Activated CD8-positive, alpha-beta memory T cell treated with anti-CD3 and anti-CD28 coated beads, Interleukin-2, amount 50 U/mL, for 48 hours (primary cell): ENCODE measurements at regions not wholly inside any gene's neighbourhood (a gene's known extent, or its start where the extent isn't known, plus 50 kb on each side); places are given as distances from the start of the nearest gene placed in this dataset.
"Not testable (repeated sequence)": the region's sequence is repeated elsewhere in the genome, so short reads cannot be mapped to it uniquely, and the experiment has no call there.

Source experiments
- DNase-seq: peaks from one replicate; pipeline ENCODE4 v3.0.0-alpha.2; 2020

GRCh38 chr18:49692906-49693716 is 120.2 kb downstream of the ACAA2 start:
- DNase-seq, result no peak

DNA sequence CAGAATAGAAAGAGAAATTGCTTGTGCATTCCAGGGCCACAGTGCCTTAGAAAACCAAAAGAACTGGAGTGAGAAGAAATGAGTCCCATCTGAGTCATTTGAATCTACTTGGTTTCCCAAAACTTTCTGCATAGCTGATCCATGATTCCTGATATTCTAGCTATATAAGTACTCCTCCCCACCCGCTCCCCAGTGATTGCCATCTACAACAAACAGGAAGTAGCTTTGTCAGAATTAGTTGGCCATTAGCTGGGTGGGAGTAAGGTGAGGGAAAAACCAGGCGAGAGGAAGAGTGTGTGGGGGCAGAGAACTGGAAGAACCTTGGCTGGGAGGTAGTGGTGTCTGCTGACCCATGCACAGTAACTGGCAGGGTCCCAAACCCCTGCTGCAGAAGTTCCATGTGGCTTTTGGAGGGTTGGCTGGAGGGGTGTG is 122.1 kb downstream of the ACAA2 start:
- no peak for DNase-seq

GRCh38 chr18:49690312-49690711 is 123.0 kb downstream of the ACAA2 start:
- DNase-seq, result no peak

GRCh38 chr18:49685231-49685942 is 123.5 kb downstream of the LIPG start:
- DNase-seq, result no peak

GRCh38 chr18:49682803-49683190 is 120.9 kb downstream of the LIPG start:
- DNase-seq, result not testable (repeated sequence)

- no peak for DNase-seq
These were observed 120.4 kb downstream of the LIPG start for GRCh38 chr18:49682173-49682802.

DNA sequence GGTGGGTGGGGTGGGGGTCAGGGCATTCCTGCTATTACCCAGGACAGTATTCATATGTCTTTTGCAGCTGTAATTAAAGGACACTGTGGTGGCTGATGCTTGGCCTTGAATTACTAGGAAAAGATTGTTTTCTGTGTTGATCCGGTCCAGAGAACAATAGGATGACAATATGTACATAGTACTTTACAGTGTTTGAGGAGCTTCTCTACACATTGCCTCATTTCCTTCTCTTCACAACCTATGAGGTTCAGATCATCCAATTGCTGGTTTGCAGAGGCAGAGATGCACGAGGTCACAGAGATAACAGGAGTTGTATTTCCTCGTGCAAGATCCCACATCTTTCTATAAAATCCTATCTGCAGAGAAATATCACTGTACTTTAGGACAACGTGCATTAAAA is 119.5 kb downstream of the LIPG start:
- no peak for DNase-seq

DNA sequence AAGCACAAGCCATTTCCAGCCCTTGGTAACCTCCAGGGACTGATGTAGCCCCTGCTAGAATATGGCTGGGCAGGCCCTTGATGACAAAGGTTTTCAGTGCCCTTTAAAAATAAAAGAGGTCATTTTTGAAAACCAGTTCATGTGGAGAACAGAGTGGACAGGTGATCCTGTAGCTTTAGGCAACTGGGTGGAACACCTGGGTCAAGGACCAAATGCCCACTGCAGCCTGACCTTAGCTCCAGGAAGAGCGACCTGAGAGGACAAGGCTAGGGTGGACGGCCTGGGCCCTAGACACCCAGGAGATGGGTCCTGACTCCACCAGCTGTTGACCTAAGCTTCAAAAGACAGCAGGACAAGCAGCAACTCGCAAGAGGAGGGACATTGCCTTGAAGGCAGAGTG is 116.6 kb downstream of the LIPG start:
- DNase-seq, result no peak

GRCh38 chr18:49677762-49678413 is 116.0 kb downstream of the LIPG start:
- DNase-seq, result no peak

DNA sequence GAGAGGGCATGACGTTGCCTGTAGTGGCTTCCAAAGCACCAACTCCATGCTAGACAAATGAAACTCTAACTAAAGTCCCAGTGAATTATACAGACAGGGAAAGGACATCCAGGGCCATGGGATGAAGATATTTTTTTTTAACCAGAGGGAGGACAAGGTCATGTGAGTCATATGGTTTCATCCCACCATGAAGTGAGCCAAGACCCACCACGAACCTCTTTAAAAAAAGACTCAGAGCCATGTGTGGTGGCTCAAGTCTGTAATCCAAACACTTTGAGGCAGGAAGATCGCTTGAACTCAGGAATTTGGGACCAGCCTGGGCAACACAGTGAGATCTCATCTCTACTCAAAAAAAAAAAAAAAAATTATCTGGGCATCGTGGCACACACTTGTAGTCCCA is 115.2 kb downstream of the LIPG start:
- DNase-seq, result no peak

DNA sequence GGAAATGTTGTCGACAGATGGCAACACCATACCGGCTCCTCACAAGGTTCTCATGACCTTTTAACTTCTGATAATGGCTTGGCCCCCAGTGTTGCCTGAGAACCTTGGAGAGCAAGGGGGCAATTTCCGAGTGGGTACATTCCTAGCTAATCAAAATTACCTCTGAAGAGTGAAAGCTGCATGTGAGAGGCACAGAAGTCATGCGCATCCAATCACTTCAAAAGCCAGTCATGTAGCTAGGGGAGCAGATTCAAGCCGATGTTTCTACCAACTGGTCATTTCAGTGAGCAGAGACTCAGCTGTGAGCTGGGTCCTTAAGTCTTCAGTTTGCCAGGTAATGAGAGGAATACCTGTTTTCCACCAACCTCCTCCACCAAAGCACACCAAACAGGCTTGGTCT is 111.4 kb downstream of the LIPG start:
- DNase-seq, result no peak

- DNase-seq, result no peak
These were observed 111.0 kb downstream of the LIPG start for GRCh38 chr18:49672853-49673252.

DNA sequence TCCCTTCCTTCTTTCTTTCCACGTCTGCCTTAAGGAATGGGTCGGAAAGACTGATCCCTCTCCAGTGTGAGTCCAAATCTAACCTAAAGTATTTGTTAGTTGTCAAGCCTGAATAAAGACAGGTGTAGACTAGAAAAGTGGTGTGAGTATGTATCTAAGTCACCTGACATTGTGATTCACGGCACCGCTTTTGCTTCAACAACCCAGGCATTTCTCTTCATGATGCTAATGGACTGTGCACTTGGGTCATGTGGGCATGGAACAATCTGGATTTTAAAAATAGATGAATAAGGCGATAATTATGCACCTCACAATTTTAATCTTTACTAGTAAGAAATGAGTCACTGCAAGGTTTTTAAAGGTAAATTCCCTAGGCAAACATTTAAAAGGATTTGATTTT is 107.5 kb downstream of the LIPG start:
- no peak for DNase-seq

DNA sequence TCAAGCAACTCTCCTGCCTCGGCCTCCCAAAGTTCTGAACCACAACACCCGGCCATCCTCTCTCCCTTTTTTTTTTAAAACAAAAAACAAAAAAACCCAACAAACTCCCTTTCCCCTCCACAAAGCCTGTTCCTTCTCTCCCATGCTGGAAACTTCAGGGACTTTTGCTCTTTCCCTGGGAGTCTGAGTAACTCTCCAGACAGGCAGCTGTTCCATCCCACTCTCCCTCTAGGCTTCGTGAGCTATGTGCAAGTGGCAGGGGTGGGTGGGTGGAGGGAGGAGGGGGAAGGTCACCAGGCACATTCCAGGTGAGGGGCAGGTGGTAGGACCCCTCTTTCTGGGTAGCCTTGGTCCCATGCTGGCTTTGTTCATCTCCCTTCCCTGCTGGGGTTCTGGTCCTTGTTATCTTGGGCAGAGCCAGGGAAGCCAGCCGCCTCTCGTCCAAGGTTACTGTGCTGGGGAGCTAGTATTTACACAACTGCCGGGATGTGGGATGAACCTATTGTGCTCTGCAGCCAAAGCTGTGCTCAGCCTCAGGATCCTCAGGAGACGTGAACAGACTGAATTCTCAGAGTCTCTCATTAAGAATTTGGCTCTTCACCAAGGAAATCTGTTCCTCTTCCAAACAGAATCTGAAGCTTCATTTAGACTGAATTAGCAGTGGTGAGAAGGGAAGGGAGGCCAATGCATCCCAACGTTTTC is 106.9 kb downstream of the LIPG start:
- DNase-seq, result no peak

- DNase-seq, result no peak
These were observed 105.6 kb downstream of the LIPG start for GRCh38 chr18:49667462-49667861.

DNA sequence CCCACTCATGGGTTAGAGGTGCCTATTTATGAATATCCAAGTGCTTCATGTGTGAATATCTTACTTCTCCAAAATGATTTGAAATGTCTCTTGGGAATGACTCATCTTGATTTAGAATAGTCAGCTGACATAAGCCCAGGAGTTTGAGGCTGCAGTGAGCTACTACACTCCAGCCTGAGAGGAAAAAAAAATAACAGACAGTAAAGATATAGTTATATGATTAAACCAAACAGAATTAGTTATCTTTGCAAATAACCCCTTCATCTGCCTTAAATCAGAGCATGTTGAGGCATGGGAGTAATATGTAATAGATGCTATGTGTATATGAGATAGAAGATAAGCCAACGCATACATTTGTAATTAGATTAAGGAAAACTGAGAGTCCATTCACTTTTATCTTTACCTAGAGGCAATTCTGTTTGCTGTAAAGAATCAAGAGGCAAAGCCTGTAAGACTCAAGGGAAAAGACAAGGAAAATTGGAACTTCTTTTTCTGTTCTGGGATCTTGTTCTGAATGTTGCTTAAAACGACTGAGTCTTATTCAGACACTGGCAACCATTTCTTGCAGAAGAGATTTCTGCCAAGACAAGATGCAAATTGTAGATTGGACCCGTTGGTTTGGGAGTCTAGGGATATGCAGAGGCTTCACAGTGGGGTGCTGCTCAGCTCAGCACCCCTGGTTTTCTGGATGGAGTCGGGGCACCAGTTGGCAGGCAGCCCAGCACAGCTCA is 104.4 kb downstream of the LIPG start:
- DNase-seq, result no peak

DNA sequence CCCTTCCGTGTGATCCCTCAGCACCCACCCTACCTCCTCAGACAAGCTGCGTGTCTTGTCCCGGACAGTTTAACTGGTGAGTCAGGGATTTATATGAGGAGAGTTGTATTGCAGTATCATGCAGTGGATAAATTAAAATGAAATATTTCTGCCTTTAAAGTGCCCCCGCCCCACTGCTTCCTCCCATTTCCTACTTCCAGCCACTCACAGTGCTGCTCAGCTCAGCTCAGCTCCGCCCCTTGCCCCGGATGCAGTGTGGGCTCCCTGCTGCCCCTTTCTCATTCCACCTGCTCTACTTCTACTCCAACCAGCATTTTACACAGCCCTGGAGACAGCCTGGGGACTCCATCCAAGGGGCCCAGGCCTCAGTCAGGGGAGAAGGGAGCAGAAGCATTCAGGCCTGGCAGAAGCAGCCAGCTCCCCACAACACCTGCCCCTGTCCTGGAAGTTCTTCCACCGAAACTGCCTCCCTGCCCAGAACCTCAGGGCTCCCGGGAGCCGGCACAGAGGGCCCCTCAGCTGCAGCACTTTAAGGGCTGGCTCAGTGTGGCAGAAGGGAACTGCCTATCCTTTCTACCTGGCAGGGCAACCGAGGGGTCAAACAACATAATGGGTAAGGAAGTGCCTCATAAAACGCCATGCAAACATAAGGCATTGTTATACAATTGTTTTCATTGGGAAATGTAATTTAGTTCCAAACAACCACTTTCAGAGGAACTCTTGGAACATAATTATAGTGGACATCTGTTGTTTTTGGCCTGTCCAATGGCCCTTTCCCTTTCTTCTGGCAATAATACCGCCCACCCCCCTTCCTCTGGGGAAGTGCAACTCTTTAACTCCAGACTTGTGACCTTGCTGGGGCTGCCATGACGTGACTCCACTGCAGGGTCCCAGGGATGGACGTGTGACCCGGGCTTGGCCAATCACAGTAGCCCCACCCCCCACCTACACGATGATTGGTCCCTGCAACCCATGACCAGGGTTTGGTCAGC is 102.3 kb downstream of the LIPG start:
- no peak for DNase-seq

- no peak for DNase-seq
These were observed 100.6 kb downstream of the LIPG start for GRCh38 chr18:49662506-49662905.

- no peak for DNase-seq
These were observed 97.1 kb downstream of the LIPG start for GRCh38 chr18:49658823-49659404.

- DNase-seq, result no peak
These were observed 94.3 kb downstream of the LIPG start for GRCh38 chr18:49656073-49656692.
